A673 (cell line): ENCODE measurements at regions not wholly inside any gene's neighbourhood (a gene's known extent, or its start where the extent isn't known, plus 50 kb on each side); places are given as distances from the start of the nearest gene placed in this dataset.

ENCODE experiments used
- EZH2 ChIP-seq: fragments of 200-600 bp; sonication (generic); IDR thresholded peaks from 2 replicates; pipeline ENCODE4 v1.6.1; 2017; ENCODE audit warnings: borderline replicate concordance, low read depth, mild to moderate bottlenecking, mixed read lengths, antibody characterized with exemption, low read length; ENCODE audit not compliant: poor library complexity, severe bottlenecking
- TF ChIP-seq, protein P1 (sequence below): fragments of 300-800, 200-600 bp; sonication (generic); conservative IDR thresholded peaks from 2 replicates; pipeline ENCODE4 v1.5.1; 2017; ENCODE audit warnings: low read depth, mild to moderate bottlenecking, antibody characterized with exemption, low read length, moderate library complexity, mixed read lengths

GRCh38 chr11:116138280-116138679, 634.1 kb upstream of the CADM1 start:
- TF ChIP-seq, protein P1, sequence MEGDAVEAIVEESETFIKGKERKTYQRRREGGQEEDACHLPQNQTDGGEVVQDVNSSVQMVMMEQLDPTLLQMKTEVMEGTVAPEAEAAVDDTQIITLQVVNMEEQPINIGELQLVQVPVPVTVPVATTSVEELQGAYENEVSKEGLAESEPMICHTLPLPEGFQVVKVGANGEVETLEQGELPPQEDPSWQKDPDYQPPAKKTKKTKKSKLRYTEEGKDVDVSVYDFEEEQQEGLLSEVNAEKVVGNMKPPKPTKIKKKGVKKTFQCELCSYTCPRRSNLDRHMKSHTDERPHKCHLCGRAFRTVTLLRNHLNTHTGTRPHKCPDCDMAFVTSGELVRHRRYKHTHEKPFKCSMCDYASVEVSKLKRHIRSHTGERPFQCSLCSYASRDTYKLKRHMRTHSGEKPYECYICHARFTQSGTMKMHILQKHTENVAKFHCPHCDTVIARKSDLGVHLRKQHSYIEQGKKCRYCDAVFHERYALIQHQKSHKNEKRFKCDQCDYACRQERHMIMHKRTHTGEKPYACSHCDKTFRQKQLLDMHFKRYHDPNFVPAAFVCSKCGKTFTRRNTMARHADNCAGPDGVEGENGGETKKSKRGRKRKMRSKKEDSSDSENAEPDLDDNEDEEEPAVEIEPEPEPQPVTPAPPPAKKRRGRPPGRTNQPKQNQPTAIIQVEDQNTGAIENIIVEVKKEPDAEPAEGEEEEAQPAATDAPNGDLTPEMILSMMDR, result no peak
- no peak for TF ChIP-seq EZH2
